Neural crest cell (in vitro differentiated cells): ENCODE measurements at regions not wholly inside any gene's neighbourhood (a gene's known extent, or its start where the extent isn't known, plus 50 kb on each side); places are given as distances from the start of the nearest gene placed in this dataset.
A peak's percentile ranks its signal among the peaks of the same experiment; 100 is the strongest.
"Not testable (repeated sequence)": the region's sequence is repeated elsewhere in the genome, so short reads cannot be mapped to it uniquely, and the experiment has no call there.

Experiments
- DNase-seq: peaks from one replicate; pipeline ENCODE4 v3.0.0; 2021; ENCODE audit warnings: low read depth, mixed read lengths, low spot score
- H3K27ac Mint-ChIP-seq: one replicate; pipeline ENCODE4 v1.8.0; 2021; ENCODE audit warnings: mild to moderate bottlenecking, mixed read lengths; ENCODE audit not compliant: unreplicated experiment
- H3K27me3 Mint-ChIP-seq: 2 replicates; pipeline ENCODE4 v1.8.0; 2021; ENCODE audit warnings: low read depth, mild to moderate bottlenecking, mixed read lengths
- H3K36me3 Mint-ChIP-seq: 2 replicates; pipeline ENCODE4 v1.8.0; 2021; ENCODE audit warnings: low read depth, mild to moderate bottlenecking, mixed read lengths
- H3K4me1 Mint-ChIP-seq: 2 replicates; pipeline ENCODE4 v1.8.0; 2021; ENCODE audit warnings: mixed read lengths
- H3K4me3 Mint-ChIP-seq: one replicate; pipeline ENCODE4 v1.8.0; 2021; ENCODE audit warnings: mild to moderate bottlenecking, mixed read lengths
- H3K9me3 Mint-ChIP-seq: 2 replicates; pipeline ENCODE4 v1.8.0; 2021; ENCODE audit warnings: mixed read lengths
- CTCF ChIP-seq: fragments of 200-600 bp; sonication (generic); conservative IDR thresholded peaks from 2 replicates; pipeline ENCODE4 v1.5.0; 2021; ENCODE audit warnings: antibody characterized with exemption, mild to moderate bottlenecking

- no peaks in the 10 kb centered on the region for H3K36me3 Mint-ChIP-seq
- no peak overlapping the region for H3K27ac Mint-ChIP-seq
- no peak overlapping the region for H3K4me3 Mint-ChIP-seq
- no peak for TF ChIP-seq CTCF
- H3K27me3 Mint-ChIP-seq, result no peaks in the 10 kb centered on the region
- peaks cover 2% of the 10 kb centered on the region for H3K9me3 Mint-ChIP-seq
- no peak for DNase-seq
- H3K4me1 Mint-ChIP-seq, result peaks cover 40% of the 10 kb centered on the region
These were observed 361.5 kb downstream of the RRAGC start for GRCh38 chr1:38497921-38498656.

GRCh38 chr1:38493306-38493705 lies 366.3 kb downstream of the RRAGC start:
- not testable (repeated sequence) for H3K27me3 Mint-ChIP-seq, DNase-seq
- peaks cover 26% of the 10 kb centered on the region for H3K4me1 Mint-ChIP-seq

GRCh38 chr1:38489844-38490270 lies 369.7 kb downstream of the RRAGC start:
- Mint-ChIP-seq H3K36me3 (no peaks in the 10 kb centered on the region), H3K4me3 (no peak overlapping the region), H3K27me3 (no peaks in the 10 kb centered on the region), H3K4me1 (peaks cover 43% of the 10 kb centered on the region), H3K27ac (no peak overlapping the region), H3K9me3 (peaks cover 2% of the 10 kb centered on the region)
- DNase-seq, result peak; percentile 74
- TF ChIP-seq CTCF, result peak; percentile 69

More at GRCh38 chr1:38493306-38493705, 366.3 kb downstream of the RRAGC start:
- not testable (repeated sequence) for H3K4me3 Mint-ChIP-seq, H3K9me3 Mint-ChIP-seq, H3K36me3 Mint-ChIP-seq, H3K27ac Mint-ChIP-seq

- no peak for DNase-seq
These were observed 371.2 kb downstream of the RRAGC start for GRCh38 chr1:38488162-38488898.

GRCh38 chr1:38487396-38487795 lies 372.2 kb downstream of the RRAGC start:
- H3K4me1 Mint-ChIP-seq, result peaks cover 56% of the 10 kb centered on the region
- H3K4me3 Mint-ChIP-seq, result peak overlapping the region; percentile 7
- no peak for DNase-seq
- H3K27me3 Mint-ChIP-seq, result no peaks in the 10 kb centered on the region
- no peak overlapping the region for H3K27ac Mint-ChIP-seq
- H3K36me3 Mint-ChIP-seq, result no peaks in the 10 kb centered on the region
- peaks cover 2% of the 10 kb centered on the region for H3K9me3 Mint-ChIP-seq
- TF ChIP-seq CTCF, result no peak

More at GRCh38 chr1:38488162-38488898, 371.2 kb downstream of the RRAGC start:
- peaks cover 2% of the 10 kb centered on the region for H3K9me3 Mint-ChIP-seq
- no peaks in the 10 kb centered on the region for H3K27me3 Mint-ChIP-seq
- no peak overlapping the region for H3K4me3 Mint-ChIP-seq
- no peak overlapping the region for H3K27ac Mint-ChIP-seq
- H3K36me3 Mint-ChIP-seq, result no peaks in the 10 kb centered on the region
- H3K4me1 Mint-ChIP-seq, result peaks cover 55% of the 10 kb centered on the region
- no peak for TF ChIP-seq CTCF

GRCh38 chr1:38486085-38486484 lies 373.5 kb downstream of the RRAGC start:
- no peak for TF ChIP-seq CTCF
- no peaks in the 10 kb centered on the region for H3K36me3 Mint-ChIP-seq
- DNase-seq, result no peak
- H3K4me1 Mint-ChIP-seq, result peaks cover 61% of the 10 kb centered on the region
- H3K27ac Mint-ChIP-seq, result peak overlapping the region; percentile 23
- no peaks in the 10 kb centered on the region for H3K27me3 Mint-ChIP-seq
- peaks cover 2% of the 10 kb centered on the region for H3K9me3 Mint-ChIP-seq
- H3K4me3 Mint-ChIP-seq, result peak overlapping the region; percentile 42
